Activated CD8-positive, alpha-beta memory T cell treated with anti-CD3 and anti-CD28 coated beads, Interleukin-2, amount 50 U/mL, for 1 hour (primary cell): ENCODE measurements at regions not wholly inside any gene's neighbourhood (a gene's known extent, or its start where the extent isn't known, plus 50 kb on each side); places are given as distances from the start of the nearest gene placed in this dataset.

Source experiments
- DNase-seq: peaks from one replicate; pipeline ENCODE4 v3.0.0-alpha.2; 2020; ENCODE audit errors: extremely low read depth

DNA sequence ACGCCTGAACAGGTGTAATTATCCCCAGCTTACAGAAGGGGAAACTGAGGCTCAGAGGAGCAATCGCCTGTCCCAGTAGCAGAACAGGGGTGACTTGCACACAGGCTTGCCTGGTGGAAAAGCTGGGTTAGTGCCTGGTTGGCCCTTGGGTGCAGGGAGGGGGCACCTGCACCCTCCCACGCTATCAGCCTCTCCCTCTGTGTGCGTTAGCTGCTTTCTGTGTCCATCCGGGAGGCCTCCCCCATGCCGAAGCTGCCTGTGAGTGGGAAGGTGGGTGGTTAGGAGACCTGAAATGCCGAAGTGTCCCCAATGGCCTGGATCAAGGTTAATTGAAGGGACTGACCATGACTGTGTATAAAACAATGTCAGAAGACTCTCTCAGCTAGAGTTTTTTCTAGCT is 295.0 kb downstream of the ZNF536 start:
- no peak for DNase-seq

DNA sequence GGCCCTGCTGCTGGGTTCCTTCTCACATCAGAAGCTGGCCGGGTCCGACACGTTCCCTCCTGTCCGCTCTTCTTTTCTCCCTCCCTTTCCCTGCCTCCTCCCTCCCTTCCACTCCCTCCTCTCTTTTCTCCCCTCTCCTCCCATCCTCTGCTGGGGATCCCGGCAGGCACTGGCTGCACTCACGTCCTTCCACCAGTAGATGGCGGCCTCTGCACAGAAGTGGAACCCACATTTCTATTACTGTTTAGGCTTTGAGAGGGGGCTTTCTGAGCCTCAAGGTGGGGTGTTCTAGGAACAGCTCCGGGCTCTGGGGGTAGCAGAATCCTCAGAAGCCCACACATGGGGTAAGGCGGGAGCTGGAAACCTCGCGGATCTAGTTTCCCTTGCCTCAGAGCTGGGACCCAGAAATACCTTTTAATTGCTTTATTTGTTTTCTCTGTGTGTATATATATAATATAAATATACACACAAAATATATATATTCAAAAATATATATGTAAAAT is 294.2 kb downstream of the ZNF536 start:
- no peak for DNase-seq

DNA sequence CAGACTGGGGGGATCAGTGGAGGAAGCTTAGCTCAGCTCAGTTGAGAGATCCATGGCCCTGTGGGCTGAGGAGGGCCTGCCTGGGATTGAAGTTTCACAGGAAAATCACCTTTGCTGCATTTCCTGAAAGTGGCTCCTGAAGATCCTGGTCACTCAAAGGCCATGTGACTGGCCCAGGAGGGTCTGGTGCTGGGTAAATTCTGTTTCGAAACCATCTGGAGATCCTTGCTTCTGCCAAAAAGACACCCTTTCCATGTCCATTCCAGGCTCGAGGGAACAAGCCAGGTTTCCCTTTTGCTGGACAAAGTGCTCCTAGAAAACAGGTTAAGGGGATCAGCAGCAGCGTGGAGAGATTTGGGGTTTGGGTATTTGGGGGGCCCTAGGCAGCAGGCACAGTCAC is 293.3 kb downstream of the ZNF536 start:
- no peak for DNase-seq

DNA sequence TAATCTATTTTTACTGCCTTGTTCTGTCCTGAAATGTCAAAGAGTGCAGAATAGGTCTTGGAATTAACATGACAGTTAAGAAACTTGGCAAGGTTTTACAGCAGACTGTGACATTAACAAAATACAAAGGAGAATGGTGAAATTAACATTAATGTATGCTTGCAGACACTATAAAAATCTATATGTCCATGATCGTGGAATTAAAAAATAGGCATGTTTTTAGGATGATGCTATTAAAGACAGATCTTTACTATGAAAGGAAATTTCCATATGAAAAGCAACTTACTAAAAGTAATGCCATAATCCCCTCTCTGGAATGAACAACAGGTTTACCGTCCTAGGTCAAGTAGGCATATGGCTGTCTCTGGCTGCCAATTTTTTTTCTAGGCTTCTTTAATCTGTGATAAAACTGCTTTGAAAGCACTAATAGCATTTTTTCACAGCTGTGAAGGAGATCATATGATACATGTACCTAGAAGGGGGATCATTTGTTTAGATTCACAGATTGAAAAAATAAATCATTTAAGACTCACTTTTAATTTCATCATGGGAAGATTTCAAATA is 291.5 kb downstream of the ZNF536 start:
- no peak for DNase-seq

DNA sequence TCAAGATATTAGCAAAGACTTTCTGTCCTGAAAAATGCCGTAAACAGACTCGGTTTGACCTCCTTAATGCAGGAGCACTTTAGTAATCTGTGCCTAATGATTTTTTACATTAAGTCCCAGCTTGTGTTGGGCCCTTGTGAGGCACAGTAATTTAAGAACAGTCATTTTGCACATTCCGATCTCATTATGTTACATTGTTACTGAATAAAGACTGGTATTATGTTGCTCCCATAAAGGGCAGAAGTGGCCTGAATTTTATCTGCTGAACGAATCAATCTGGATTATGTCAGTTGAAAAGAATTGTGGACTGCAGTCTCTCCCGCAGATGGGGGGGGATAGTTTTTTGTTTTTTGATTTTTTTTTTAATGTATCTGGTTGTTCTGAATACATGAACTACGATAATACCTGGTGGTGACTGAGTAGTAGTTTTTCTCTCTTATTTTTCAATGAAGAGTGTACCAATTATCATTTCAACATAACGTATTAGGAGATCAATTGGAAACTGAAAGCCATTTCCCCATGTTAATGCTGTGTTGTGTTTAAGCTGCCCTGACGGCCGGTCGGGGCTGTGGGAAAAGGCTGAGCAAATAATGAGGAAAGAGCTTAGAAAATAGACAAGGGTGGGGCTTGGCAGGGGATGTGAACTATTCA is 290.2 kb downstream of the ZNF536 start:
- DNase-seq, result no peak

DNA sequence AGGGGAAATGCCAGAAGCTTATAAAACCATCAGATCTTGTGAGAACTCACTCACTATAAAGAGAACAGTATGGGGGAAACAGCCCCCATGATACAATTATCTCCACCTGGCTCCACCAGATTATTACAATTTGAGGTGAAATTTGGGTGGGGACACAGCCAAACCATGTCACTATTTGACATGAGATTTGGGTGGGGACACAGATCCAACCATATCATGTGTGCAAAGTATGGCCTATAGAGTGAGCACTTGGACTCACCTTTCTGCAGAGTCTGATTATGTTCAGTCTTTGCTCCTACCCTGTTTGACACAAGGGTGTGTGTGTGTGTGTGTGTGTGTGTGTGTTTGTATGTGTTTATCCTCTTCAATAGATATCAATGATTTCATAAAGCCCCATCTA is 287.5 kb downstream of the ZNF536 start:
- DNase-seq, result no peak

DNA sequence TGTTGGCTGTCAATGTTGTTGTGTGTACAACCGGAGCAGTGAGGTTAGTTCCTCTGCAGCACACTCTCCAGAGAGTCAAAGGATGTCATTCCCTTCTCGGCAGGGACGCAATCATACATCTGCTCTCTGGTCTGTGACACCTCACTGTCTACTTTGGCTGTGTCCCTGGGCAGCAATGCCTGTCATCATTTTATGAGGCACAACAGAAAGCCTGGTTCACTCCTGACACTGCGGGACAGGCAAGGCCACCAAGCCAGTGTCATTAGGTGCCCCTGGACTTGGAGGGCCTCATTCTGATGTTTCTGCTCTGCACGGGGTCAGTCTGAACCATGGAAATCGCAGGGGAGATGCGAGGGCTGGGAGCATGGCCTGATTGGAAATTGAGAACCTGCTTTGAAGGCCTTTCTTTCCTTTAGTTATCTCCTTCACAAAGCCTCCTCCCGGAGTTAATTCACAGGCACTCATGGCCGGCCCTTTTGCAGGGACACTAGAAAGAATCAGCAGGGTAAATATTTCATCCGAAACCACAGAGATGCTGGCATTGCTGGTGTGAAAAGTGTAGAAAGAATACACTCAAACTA is 284.4 kb downstream of the ZNF536 start:
- no peak for DNase-seq

DNA sequence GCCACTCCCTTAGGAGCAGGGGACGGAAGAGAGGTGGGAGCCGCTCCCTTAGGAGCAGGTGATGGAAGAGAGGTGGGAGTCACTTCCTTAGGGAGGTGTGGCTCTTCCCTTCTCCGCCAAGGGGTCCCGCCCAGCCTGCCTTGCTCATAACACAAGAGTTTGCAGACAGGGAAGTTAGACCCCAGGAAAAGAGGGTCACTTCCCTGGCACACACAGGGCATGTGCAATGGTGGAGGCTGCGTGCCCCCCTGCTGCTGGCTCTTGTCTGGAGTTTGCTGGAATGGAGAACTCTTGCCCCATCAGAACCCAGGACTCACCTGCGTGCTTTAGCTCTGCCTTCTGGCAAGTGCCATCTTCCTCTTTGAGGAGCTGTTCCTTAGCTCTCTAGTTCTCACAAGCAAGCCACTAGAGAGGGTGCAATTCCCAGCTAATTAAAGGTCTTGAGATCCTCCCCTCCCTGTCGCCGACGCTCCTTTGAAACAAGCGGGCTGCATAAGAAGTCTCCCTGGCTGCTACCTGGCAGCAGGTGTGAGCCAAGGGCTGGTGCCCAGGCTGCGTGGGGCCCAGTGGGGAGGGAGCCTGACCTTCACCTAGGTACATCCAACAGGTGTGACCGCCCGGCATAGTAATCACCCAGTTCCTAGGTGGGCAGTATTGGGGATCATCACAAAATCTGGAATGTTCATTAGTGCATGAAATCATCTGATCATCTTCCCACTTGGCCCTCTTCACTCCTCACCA is 281.6 kb downstream of the ZNF536 start:
- DNase-seq, result no peak

DNA sequence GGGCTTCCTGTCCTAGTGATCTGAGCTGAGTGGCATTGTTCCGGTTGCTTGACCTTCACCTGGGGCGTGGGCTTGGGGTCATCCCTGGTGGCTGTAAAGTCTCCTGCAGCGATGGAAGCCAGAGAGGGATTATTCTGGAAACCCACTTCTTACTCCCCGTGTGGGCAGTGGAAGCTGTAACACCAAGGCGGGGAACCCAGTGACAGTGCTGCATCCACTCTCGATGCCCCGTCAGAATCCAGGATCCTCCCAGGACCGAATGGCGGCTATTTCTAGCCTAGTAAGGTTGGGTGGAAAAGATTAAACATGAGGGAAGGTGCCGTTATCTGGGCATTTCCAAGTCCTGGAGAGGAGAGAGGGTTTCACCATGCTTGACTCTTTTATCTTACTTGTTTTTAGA is 280.6 kb downstream of the ZNF536 start:
- no peak for DNase-seq

DNA sequence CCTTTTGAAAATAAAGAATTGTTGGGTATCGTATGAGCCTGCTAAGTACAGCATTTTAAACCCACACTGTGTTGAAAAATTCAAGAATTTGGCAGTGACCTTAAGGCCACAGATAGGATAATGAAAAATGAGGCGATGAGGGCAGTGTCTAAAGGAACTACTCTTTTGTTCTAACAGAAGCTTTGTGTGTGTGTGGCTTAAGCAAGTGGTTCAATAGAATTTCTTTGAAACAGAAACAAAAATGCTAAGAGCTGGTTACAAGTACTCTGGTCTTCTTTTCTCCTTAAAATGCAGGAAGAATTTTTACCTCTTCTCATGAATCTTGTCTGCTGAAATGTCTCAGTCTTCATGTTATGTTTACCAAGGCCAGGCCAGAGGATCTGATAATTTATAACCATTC is 279.5 kb downstream of the ZNF536 start:
- no peak for DNase-seq

DNA sequence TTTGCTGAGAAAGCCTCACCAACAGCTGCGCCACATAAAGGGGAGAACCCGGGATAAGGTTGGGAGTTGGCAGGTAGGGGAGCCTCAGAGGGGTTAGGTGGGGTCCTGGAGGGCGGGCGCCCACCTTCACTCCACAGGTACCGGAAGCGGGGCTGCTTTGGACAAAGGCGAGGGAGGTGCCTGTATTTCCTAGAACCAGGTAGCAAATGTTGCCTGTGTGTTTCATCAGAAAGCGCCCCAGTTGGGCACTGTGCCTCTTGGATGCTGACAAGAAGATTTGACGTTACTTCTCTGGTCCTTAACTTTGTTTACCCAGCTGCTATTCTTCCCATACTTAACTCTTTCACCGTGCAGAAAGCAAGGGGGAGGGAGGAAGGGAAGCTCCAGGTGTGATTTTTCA is 278.9 kb downstream of the ZNF536 start:
- DNase-seq, result no peak

DNA sequence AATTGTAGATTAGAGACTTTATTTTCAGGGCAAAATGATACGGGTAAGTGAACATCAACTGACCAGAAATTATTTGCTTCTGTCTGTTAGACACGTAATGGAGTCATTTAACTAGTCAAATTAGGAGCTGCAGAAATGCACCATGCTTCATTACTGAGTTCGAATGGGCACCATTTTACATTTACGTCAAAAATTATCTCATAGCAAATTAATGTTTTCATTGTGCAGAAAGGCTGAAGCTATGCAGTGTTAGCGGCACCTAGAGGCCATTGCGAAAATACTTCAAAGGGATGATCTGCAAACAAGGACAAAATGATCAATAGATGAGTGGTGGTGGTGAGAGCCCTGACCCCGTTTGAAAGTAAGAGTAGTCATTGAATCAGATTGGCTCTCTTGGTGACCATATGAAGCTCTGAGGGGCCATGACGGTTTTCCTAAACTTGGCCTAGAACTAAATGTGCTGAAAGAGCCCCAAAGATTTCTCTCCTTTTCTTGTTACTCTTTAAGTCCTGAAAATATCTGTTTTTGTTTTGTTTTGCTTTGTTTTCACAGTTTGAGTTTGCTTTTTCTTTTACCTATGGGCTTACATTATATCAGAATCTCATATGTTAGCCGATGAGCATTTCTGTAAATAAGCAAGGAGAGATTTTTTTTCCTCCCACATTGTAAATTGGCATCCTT is 277.9 kb downstream of the ZNF536 start:
- no peak for DNase-seq

DNA sequence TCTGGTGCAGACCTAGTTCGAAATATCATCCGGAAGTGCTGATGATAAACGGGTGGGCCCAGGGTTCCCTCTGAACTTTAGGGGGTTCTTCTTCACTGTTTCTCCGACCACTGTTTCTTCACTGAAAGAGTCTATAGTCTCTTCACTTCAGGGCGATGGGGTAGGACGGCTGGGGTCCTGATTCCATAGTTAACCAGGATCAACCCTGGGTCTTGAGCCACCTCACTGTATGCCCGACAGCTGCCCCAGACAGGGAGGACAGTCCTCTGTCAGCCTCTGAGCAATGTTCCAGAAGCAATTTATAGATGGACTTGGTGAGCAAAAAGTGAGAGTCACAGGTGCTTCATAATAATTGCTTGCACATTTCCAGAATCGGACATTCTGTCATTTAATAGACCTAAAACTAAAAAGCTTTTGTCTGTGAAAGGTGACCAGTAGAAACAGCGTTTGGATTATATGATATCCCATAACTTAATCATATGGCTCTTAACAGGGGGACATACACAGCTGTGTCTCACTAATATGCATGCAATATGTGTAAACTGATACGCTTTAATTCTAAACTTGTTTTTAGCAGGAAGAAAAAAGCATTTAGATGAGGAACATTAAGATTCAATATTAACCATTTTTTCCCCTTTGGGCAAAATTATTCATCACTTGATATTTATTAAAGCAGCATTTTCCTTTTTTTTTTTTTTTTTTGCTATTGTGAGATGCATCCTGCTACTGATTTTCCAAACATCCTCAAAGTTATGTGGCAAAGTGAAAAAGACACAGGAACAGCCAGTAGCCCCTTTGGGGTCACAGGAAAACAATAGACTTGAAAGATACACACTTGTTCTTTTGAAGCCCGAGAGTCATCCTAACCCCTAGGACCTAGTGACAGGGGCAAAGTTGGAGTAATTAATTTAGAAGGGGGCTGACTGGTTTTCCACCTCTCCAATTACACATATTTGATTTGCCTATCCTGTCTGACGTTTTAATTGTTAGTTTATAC is 277.0 kb downstream of the ZNF536 start:
- no peak for DNase-seq

DNA sequence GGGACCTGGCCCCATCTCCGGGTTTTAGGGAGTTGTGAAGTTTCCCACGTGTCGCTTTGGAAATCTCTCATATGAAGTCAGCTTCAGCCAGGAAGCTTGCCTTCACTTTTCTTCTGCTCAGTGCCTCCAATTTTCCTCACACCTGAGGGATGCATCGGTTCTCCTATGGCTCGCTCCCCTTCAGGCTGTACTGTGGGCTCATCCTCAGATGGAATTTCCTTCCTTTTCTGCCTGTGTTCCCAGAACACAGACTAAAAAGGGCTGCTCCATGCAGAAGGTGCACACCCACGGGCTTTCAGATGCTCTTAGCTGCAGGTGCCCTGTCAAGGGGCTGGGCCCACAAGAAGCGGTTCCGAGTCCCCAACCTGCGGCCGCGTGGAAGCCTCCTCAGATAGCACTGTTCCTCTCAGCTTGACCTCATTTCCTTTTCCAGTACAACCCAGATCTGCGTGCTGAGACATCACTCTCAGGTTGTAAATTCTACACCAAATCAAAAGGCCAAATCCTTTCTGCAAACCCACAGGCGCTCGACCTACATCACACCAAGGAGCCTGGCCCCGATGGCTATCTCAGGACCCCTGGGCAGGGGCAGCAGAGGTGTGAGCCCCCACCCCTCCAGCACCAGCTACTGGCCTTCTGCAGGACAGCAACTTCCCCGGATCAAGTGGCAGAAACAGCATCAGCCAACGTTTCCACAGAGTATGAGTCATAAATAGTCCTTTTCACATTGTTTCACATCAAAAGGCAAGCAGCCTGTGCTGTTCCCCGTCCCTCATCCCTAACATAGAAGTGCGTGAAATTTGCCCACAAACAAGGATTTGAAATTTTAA is 275.9 kb downstream of the ZNF536 start:
- no peak for DNase-seq

DNA sequence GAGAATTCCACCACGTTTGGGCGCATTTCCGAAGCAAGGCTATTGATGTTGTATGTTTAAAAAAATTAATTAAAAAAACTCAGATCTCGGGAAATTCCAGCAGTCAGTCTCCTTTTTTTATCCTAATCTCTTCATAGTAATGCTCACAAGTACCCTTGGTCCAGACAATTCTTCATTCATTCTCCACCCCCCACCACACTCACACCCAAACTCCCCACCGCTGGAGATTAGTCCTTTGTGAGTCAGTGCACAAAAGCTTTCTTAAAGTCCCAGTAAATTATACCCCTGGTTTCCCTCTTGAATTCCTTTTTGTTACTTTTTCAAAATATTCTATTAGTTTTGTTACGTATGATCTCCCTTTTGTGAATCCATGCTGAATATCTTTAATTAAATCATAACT is 274.6 kb downstream of the ZNF536 start:
- no peak for DNase-seq

DNA sequence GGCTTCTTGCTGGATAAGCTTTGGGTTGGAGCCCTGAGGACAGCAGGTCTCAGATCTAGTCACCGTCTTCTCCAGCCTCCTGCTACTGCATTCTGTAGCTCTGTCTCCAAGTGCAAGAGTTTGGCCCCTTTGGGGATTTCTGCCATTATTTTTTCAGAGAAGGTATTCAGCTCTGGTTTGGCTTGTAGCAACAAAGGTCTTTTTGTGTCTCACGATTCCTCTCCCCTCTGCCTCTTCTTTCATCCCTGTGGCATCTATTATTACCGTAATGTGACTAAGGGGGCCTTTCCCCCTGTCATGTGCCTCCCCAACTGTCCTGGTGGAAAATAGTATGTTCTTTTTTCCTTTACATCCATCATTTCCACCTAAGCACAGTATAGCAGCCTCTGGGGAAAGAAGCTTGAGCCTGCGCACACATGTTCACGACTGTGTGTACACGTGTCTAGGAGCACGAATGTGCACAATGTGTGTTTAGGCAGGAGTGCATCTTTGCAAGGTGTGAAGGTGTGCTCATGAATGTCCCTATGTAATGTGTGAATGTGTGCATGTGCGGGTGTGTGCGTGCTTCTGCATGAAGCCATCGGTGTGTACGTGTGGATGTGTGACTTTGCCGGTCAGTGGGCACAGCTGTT is 273.9 kb downstream of the ZNF536 start:
- no peak for DNase-seq

DNA sequence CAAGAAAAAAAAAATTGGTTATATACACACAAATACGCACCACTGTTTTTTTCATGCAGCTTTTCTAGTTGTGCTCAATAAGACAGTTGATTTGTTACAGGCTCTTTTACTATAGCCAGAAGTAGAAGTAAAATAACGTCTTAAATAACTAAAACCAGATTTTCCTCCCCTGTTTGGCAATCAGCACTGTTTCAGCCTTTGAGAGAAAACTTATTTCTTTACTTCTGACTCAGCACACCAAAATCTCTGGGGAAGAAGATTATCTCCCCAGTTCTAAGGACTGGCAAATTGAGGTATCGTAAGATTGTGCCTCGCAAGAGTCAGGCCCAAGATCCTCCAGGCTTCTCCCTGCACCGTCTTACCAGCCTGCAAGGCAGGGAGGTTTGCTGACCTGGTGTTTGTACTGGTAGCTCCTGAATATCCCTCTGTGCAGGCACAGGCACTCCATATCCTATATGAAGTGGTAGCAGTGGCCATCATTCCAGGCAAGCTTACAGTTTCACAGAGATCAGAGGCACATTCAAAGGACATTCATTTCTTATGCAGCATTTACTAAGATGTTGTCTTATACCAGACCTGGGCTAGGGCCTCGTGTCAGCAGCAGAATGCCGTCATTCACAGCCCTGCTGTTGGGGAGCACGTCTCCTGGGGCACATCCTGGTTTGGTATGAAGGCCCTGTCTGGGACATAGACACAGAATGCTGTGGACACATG is 268.2 kb downstream of the ZNF536 start:
- no peak for DNase-seq

DNA sequence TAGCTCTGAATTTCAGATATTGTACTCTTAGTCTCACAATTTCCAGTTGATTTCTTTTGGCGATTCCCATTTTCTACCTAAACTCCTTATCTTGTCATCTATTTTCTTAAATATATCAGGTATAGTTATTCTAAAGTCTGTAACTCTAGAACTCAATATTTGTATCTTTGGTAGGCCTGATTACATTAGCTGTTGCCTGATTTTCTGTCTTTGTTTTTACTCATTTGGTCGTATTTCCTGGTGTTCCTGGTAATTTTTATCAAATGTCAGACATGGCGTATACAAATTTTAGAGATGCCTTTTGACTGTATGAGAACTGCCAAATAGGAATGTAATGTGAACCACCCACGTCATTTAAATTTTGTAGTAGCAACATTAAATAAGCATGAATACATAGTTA is 266.7 kb downstream of the ZNF536 start:
- no peak for DNase-seq

DNA sequence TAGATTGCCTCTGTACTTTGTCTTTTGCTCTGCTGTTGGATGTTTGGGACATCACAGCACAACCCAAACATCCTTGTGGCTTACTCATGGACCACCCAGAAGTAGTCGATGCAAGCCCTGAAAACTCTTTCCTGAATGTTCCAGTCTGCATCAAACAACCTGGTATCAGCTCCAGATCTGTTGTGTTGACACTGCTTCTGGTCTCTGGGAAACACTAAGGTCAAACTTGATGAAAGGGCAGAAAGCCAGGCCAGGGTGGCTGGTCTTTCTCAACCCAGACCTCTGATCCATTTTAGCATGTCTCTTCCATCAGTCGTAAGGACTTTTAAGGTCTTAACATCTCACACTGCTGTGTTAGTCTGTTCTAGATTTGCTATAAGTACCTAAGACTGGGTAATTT is 265.7 kb downstream of the ZNF536 start:
- DNase-seq, result no peak
